Suprapubic skin (tissue), 4 donors: ENCODE measurements at regions not wholly inside any gene's neighbourhood (a gene's known extent, or its start where the extent isn't known, plus 50 kb on each side); places are given as distances from the start of the nearest gene placed in this dataset.
A peak's percentile ranks its signal among the peaks of the same experiment; 100 is the strongest.

Experiments used
- DNase-seq, 2 donors: peaks; one replicate each; pipeline ENCODE4 v3.0.0-alpha.2; 2019; ENCODE audit warnings: low spot score in 2 of 2
- H3K27ac ChIP-seq: fragments of 200-600 bp; sonication (generic); one replicate; pipeline ENCODE4 v1.5.1; 2019
- H3K27me3 ChIP-seq: fragments of 200-600 bp; sonication (generic); one replicate; pipeline ENCODE4 v1.5.1; 2019
- H3K36me3 ChIP-seq: fragments of 200-600 bp; sonication (generic); one replicate; pipeline ENCODE4 v1.5.1; 2019
- H3K4me1 ChIP-seq: fragments of 200-600 bp; sonication (generic); one replicate; pipeline ENCODE4 v1.5.1; 2019
- H3K4me3 ChIP-seq: fragments of 200-600 bp; sonication (generic); one replicate; pipeline ENCODE4 v1.5.1; 2019; ENCODE audit warnings: mild to moderate bottlenecking
- H3K9me3 ChIP-seq: fragments of 200-600 bp; sonication (generic); one replicate; pipeline ENCODE4 v1.5.1; 2019
- CTCF ChIP-seq, 2 donors: fragments of 200-600 bp in 1 of 2; fragments of 450-650 bp in 1 of 2; sonication (generic) in 1 of 2; IDR thresholded peaks; one replicate each; pipeline ENCODE4 v1.5.1; 2016 to 2019; ENCODE audit warnings: antibody characterized with exemption in 2 of 2, mild to moderate bottlenecking in 1 of 2, moderate library complexity in 1 of 2
- EP300 ChIP-seq: sonication (generic); formaldehyde crosslinking; IDR thresholded peaks from one replicate; pipeline ENCODE4 v1.6.1; 2017; ENCODE audit warnings: antibody characterized with exemption
- POLR2A ChIP-seq, 2 donors: fragments of 450-650 bp; IDR thresholded peaks; one replicate each; pipeline ENCODE4 v1.6.1; 2017; ENCODE audit warnings: antibody characterized with exemption in 2 of 2, mild to moderate bottlenecking in 2 of 2, moderate library complexity in 2 of 2
- POLR2AphosphoS5 ChIP-seq, 3 donors: sonication (generic); formaldehyde crosslinking; IDR thresholded peaks; one replicate each; pipeline ENCODE4 v1.6.1; 2017; ENCODE audit warnings: antibody characterized with exemption in 3 of 3
- WGBS: methylation state at CpG from one replicate; pipeline ENCODE4 v1.1.5; 2018; 5-methylcytosine and 5-hydroxymethylcytosine counted together

- no peak overlapping the region for H3K4me3 ChIP-seq
- H3K4me1 ChIP-seq = no peaks in the 10 kb centered on the region
- WGBS = 73% methylated on average over 3 of the region's 3 CpGs
- no peaks in the 10 kb centered on the region for H3K27me3 ChIP-seq
- H3K36me3 ChIP-seq = no peaks in the 10 kb centered on the region
- no peak overlapping the region for H3K27ac ChIP-seq
- no peak for DNase-seq
- TF ChIP-seq POLR2A (IDR thresholded peaks at IDR 0.05) (no peak), POLR2AphosphoS5 (IDR thresholded peaks at IDR 0.05) (no peak), CTCF (IDR thresholded peaks at IDR 0.05) (no peak), EP300 (no peak)
- H3K9me3 ChIP-seq = no peaks in the 10 kb centered on the region
Observed at GRCh38 chr12:87879141-87879540, 150.1 kb downstream of the C12orf50 start.

GRCh38 chr12:87870493-87871460, 158.4 kb downstream of the C12orf50 start:
- TF ChIP-seq POLR2AphosphoS5 (IDR thresholded peaks at IDR 0.05) = no peak
- no peak for TF ChIP-seq EP300
- no peaks in the 10 kb centered on the region for H3K36me3 ChIP-seq
- DNase-seq = no peak
- H3K4me1 ChIP-seq = no peaks in the 10 kb centered on the region
- no peak overlapping the region for H3K27ac ChIP-seq
- H3K4me3 ChIP-seq = no peak overlapping the region
- H3K9me3 ChIP-seq = no peaks in the 10 kb centered on the region
- no peaks in the 10 kb centered on the region for H3K27me3 ChIP-seq
- 87% methylated on average over 4 of the region's 4 CpGs for WGBS

- DNase-seq = no peak
- Histone ChIP-seq H3K4me1 (no peaks in the 10 kb centered on the region), H3K36me3 (no peaks in the 10 kb centered on the region), H3K9me3 (no peaks in the 10 kb centered on the region), H3K27me3 (no peaks in the 10 kb centered on the region), H3K27ac (no peak overlapping the region), H3K4me3 (no peak overlapping the region)
- TF ChIP-seq CTCF (IDR thresholded peaks at IDR 0.05) (no peak), POLR2AphosphoS5 (IDR thresholded peaks at IDR 0.05) (no peak), POLR2A (IDR thresholded peaks at IDR 0.05) (no peak), EP300 (no peak)
Observed at GRCh38 chr12:87870061-87870460, 159.1 kb downstream of the C12orf50 start.

GRCh38 chr12:87866578-87867292, 162.5 kb downstream of the C12orf50 start:
- TF ChIP-seq CTCF (IDR thresholded peaks at IDR 0.05) = peak in 1 of 2 donors; percentile 21
- TF ChIP-seq EP300 = no peak
- Histone ChIP-seq H3K27me3 (no peaks in the 10 kb centered on the region), H3K36me3 (no peaks in the 10 kb centered on the region), H3K4me1 (no peaks in the 10 kb centered on the region), H3K4me3 (no peak overlapping the region), H3K9me3 (no peaks in the 10 kb centered on the region), H3K27ac (no peak overlapping the region)
- 80% methylated on average over 3 of the region's 3 CpGs for WGBS
- no peak for DNase-seq

- WGBS = 83% methylated on average over 2 of the region's 2 CpGs
- no peak for DNase-seq
- Histone ChIP-seq H3K27me3 (no peaks in the 10 kb centered on the region), H3K4me3 (no peak overlapping the region), H3K36me3 (no peaks in the 10 kb centered on the region), H3K9me3 (no peaks in the 10 kb centered on the region), H3K4me1 (no peaks in the 10 kb centered on the region), H3K27ac (no peak overlapping the region)
- TF ChIP-seq CTCF (IDR thresholded peaks at IDR 0.05) = no peak
- no peak for TF ChIP-seq EP300
- TF ChIP-seq POLR2A (IDR thresholded peaks at IDR 0.05) = no peak
- no peak for TF ChIP-seq POLR2AphosphoS5 (IDR thresholded peaks at IDR 0.05)
Observed at GRCh38 chr12:87861791-87862190, 167.4 kb downstream of the C12orf50 start.
